GM06990 (cell line): ENCODE measurements at regions not wholly inside any gene's neighbourhood (a gene's known extent, or its start where the extent isn't known, plus 50 kb on each side); places are given as distances from the start of the nearest gene placed in this dataset.
"Not testable (repeated sequence)": the region's sequence is repeated elsewhere in the genome, so short reads cannot be mapped to it uniquely, and the experiment has no call there.

Experiments
- DNase-seq: peaks from one replicate; pipeline ENCODE4 v3.0.0-alpha.2; 2011; ENCODE audit not compliant: insufficient read length; ENCODE audit errors: extremely low read depth
- H3K27me3 ChIP-seq: replicated peaks from 2 replicates; pipeline ENCODE4 v1.6.0; 2011; ENCODE audit warnings: low read length; ENCODE audit not compliant: control insufficient read depth, insufficient read depth
- H3K36me3 ChIP-seq: 2 replicates; pipeline ENCODE4 v1.5.1; 2011; ENCODE audit warnings: low read length; ENCODE audit not compliant: control insufficient read depth, insufficient read depth
- H3K4me3 ChIP-seq: replicated peaks from 2 replicates; pipeline ENCODE4 v1.5.1; 2011; ENCODE audit warnings: low read depth, mild to moderate bottlenecking, control low read depth, low read length
- CTCF ChIP-seq: IDR thresholded peaks from 2 replicates; pipeline ENCODE4 v1.5.1; 2011; ENCODE audit warnings: low read length, control low read depth, mild to moderate bottlenecking, inconsistent platforms; ENCODE audit not compliant: insufficient read depth, poor library complexity, severe bottlenecking

DNA sequence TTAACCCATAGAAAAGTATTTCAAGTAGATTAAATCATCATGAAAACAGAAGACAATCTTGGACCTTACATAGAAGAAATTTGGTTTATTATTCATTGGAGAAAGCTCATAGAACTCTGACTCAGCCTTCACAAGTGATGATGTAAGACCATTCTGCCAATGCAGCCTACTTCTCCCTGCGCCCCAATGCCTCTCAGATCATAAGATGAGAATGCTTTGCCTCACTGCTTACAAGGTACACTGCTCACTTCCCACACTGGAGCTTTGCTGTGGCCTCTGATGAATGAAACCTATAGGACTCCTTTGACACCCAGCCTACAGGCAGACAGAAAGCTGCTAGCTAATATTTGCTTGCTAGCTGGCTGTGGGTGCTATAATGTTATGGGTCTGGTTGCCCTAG, 569.4 kb upstream of the STEAP1 start:
- Histone ChIP-seq H3K4me3 (no peak overlapping the region), H3K27me3 (no peaks in the 10 kb centered on the region), H3K36me3 (no peaks in the 10 kb centered on the region)
- no peak for DNase-seq
- no peak for TF ChIP-seq CTCF

DNA sequence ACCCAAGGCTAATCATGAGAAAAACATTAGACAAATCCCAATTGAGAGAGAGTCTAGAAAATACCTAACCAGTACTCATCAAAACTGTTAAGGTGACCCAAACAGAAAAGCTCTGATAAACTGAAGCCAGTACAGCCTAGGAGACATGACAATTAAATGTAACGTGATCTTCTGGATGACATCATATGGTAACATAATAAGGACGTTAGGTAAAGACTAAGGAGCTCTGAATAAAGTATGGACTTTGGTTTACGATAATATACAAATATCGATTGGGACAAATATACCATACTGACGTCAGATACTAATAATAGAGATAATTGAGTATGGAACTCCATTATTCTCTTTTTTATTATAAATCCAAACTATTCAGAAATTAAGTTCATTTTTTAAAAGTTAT, 561.1 kb upstream of the STEAP1 start:
- no peaks in the 10 kb centered on the region for H3K36me3 ChIP-seq
- DNase-seq, result no peak
- no peaks in the 10 kb centered on the region for H3K27me3 ChIP-seq
- no peak for TF ChIP-seq CTCF
- no peak overlapping the region for H3K4me3 ChIP-seq

GRCh38 chr7:89602984-89603383, 551.3 kb upstream of the STEAP1 start:
- no peak for DNase-seq

GRCh38 chr7:89605362-89605761, 548.9 kb upstream of the STEAP1 start:
- no peaks in the 10 kb centered on the region for H3K27me3 ChIP-seq
- no peak overlapping the region for H3K4me3 ChIP-seq
- TF ChIP-seq CTCF, result no peak
- H3K36me3 ChIP-seq, result no peaks in the 10 kb centered on the region
- DNase-seq, result no peak

More at GRCh38 chr7:89602984-89603383, 551.3 kb upstream of the STEAP1 start:
- no peaks in the 10 kb centered on the region for H3K27me3 ChIP-seq
- no peak overlapping the region for H3K4me3 ChIP-seq
- no peaks in the 10 kb centered on the region for H3K36me3 ChIP-seq
- TF ChIP-seq CTCF, result no peak

DNA sequence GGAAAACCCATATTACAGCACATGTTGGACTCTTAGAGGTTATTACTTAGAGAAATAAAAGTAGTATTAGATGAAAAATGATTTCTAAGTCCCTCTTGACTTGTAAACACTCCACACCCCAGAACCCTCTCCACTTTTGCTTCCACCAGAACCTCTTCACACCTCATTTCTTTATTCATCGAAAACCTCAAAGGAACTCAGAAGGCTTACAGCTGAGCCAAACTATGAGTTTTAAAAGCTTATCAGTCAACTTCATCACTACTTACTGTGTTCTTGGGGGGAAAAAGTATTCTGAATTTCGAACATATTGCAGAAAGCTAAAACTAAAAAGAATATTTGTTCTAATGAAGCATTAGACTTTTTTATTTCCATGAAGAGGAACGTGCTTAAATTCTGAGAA, 547.8 kb upstream of the STEAP1 start:
- Histone ChIP-seq H3K36me3 (no peaks in the 10 kb centered on the region), H3K27me3 (no peaks in the 10 kb centered on the region), H3K4me3 (no peak overlapping the region)
- DNase-seq, result no peak
- TF ChIP-seq CTCF, result no peak

GRCh38 chr7:89607792-89608191, 546.5 kb upstream of the STEAP1 start:
- no peaks in the 10 kb centered on the region for H3K36me3 ChIP-seq
- no peak for DNase-seq
- no peak for TF ChIP-seq CTCF
- no peak overlapping the region for H3K4me3 ChIP-seq
- H3K27me3 ChIP-seq, result no peaks in the 10 kb centered on the region

DNA sequence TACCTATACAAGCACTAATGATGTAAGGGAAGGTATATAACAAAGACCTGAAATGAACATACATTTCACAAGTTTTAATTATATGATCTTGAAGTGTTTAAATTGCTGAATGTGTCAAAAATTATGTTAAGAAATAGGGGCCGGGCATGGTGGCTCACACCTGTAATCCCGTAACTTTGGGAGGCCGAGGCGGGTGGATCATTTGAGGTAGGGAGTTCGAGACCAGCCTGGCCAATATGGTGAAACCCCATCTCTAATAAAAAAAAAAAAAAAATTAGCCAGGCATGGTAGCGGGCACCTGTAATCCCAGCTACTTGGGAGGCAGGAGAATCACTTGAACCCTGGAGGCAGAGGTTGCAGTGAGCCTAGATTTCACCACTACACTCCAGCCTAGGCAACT, 537.4 kb upstream of the STEAP1 start:
- not testable (repeated sequence) for H3K4me3 ChIP-seq, H3K36me3 ChIP-seq, H3K27me3 ChIP-seq, DNase-seq
